ENCODE measurements at regions not wholly inside any gene's neighbourhood (a gene's known extent, or its start where the extent isn't known, plus 50 kb on each side); places are given as distances from the start of the nearest gene placed in this dataset.

GRCh38 chr4:29423836-29424721 is 1296.1 kb upstream of the PCDH7 start:
- Histone ChIP-seq H3K4me3 (ENCODE audit: low read depth, low read length) (no peak overlapping the region), H3K27ac (ENCODE audit: low read depth, low read length) (peak overlapping the region; percentile 23), H3K9ac (ENCODE audit: low read depth, low read length) (no peak overlapping the region)

GRCh38 chr4:29453303-29453820 is 1266.8 kb upstream of the PCDH7 start:
- Histone ChIP-seq H3K27me3 (ENCODE audit: control insufficient read depth, insufficient read depth, low read length) (no peaks in the 10 kb centered on the region), H3K9ac (ENCODE audit: low read depth, low read length) (no peak overlapping the region), H3K36me3 (ENCODE audit: control insufficient read depth, insufficient read depth, low read length) (no peaks in the 10 kb centered on the region), H3K4me1 (ENCODE audit: control insufficient read depth, insufficient read depth, low read length) (no peaks in the 10 kb centered on the region), H3K9me3 (ENCODE audit: control insufficient read depth, insufficient read depth, low read length) (no peaks in the 10 kb centered on the region), H3K4me3 (ENCODE audit: low read depth, low read length) (no peak overlapping the region), H3K27ac (ENCODE audit: low read depth, low read length) (no peak overlapping the region)

More at GRCh38 chr4:29423836-29424721, 1296.1 kb upstream of the PCDH7 start:
- no peaks in the 10 kb centered on the region for H3K27me3 ChIP-seq (ENCODE audit: control insufficient read depth, insufficient read depth, low read length)
- H3K4me1 ChIP-seq (ENCODE audit: control insufficient read depth, insufficient read depth, low read length) = peaks cover 4% of the 10 kb centered on the region; the same call in 1 of the 2 replicates
- H3K36me3 ChIP-seq (ENCODE audit: control insufficient read depth, insufficient read depth, low read length) = no peaks in the 10 kb centered on the region
- H3K9me3 ChIP-seq (ENCODE audit: control insufficient read depth, insufficient read depth, low read length) = no peaks in the 10 kb centered on the region

- Histone ChIP-seq H3K36me3 (ENCODE audit: control insufficient read depth, insufficient read depth, low read length) (no peaks in the 10 kb centered on the region), H3K9ac (ENCODE audit: low read depth, low read length) (no peak overlapping the region), H3K4me1 (ENCODE audit: control insufficient read depth, insufficient read depth, low read length) (no peaks in the 10 kb centered on the region), H3K9me3 (ENCODE audit: control insufficient read depth, insufficient read depth, low read length) (no peaks in the 10 kb centered on the region), H3K27ac (ENCODE audit: low read depth, low read length) (no peak overlapping the region), H3K4me3 (ENCODE audit: low read depth, low read length) (no peak overlapping the region), H3K27me3 (ENCODE audit: control insufficient read depth, insufficient read depth, low read length) (no peaks in the 10 kb centered on the region)
Measured at GRCh38 chr4:29459926-29460325, 1260.2 kb upstream of the PCDH7 start.

- no peaks in the 10 kb centered on the region for H3K4me1 ChIP-seq (ENCODE audit: control insufficient read depth, insufficient read depth, low read length)
- H3K4me3 ChIP-seq (ENCODE audit: low read depth, low read length) = no peak overlapping the region
- H3K9ac ChIP-seq (ENCODE audit: low read depth, low read length) = no peak overlapping the region
- no peaks in the 10 kb centered on the region for H3K36me3 ChIP-seq (ENCODE audit: control insufficient read depth, insufficient read depth, low read length)
- no peaks in the 10 kb centered on the region for H3K9me3 ChIP-seq (ENCODE audit: control insufficient read depth, insufficient read depth, low read length)
- H3K27me3 ChIP-seq (ENCODE audit: control insufficient read depth, insufficient read depth, low read length) = no peaks in the 10 kb centered on the region
- no peak overlapping the region for H3K27ac ChIP-seq (ENCODE audit: low read depth, low read length)
Measured at GRCh38 chr4:29467044-29467717, 1253.0 kb upstream of the PCDH7 start.

Data from HUES48 (cell line).